PFSK-1 (cell line): ENCODE measurements at regions not wholly inside any gene's neighbourhood (a gene's known extent, or its start where the extent isn't known, plus 50 kb on each side); places are given as distances from the start of the nearest gene placed in this dataset.

Experiments used
- TAF1 ChIP-seq: IDR thresholded peaks from 2 replicates; pipeline ENCODE4 v1.6.1; 2012; ENCODE audit warnings: low read length, control low read depth, borderline replicate concordance; ENCODE audit not compliant: insufficient read depth
- TF ChIP-seq, protein P1 (sequence below), 2 experiments: IDR thresholded peaks; 2 replicates each; pipeline versions ENCODE4 v1.6.1 to v1.8.0; 2011 to 2012; ENCODE audit warnings: low read depth in 2 of 2, low read length in 2 of 2, control low read depth in 1 of 2, inconsistent platforms in 1 of 2, mild to moderate bottlenecking in 1 of 2, moderate library complexity in 1 of 2; ENCODE audit not compliant: insufficient read depth in 1 of 2

DNA sequence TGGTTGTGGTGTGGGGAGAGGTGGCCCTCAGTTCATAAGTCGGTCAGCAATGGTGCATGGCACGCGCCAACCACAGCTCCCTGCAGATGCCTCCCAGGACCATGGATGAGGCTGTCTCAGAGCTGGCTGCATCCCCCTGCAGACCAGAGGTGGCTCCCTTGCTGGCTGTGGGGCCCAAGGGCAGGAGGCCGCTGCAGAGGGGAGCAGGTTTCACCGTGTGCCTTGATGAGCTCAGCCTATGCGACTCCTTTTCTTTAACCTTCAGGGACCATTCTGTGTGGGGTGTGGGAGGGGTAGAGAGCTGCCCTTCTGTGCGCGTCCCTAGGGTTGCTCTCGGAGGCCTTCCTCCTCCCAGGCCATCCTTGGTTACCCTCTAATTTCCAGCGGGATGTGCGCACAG is 152.4 kb downstream of the ACTR3B start:
- no peak for TF ChIP-seq TAF1
- TF ChIP-seq, protein P1, sequence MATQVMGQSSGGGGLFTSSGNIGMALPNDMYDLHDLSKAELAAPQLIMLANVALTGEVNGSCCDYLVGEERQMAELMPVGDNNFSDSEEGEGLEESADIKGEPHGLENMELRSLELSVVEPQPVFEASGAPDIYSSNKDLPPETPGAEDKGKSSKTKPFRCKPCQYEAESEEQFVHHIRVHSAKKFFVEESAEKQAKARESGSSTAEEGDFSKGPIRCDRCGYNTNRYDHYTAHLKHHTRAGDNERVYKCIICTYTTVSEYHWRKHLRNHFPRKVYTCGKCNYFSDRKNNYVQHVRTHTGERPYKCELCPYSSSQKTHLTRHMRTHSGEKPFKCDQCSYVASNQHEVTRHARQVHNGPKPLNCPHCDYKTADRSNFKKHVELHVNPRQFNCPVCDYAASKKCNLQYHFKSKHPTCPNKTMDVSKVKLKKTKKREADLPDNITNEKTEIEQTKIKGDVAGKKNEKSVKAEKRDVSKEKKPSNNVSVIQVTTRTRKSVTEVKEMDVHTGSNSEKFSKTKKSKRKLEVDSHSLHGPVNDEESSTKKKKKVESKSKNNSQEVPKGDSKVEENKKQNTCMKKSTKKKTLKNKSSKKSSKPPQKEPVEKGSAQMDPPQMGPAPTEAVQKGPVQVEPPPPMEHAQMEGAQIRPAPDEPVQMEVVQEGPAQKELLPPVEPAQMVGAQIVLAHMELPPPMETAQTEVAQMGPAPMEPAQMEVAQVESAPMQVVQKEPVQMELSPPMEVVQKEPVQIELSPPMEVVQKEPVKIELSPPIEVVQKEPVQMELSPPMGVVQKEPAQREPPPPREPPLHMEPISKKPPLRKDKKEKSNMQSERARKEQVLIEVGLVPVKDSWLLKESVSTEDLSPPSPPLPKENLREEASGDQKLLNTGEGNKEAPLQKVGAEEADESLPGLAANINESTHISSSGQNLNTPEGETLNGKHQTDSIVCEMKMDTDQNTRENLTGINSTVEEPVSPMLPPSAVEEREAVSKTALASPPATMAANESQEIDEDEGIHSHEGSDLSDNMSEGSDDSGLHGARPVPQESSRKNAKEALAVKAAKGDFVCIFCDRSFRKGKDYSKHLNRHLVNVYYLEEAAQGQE (IDR thresholded peaks at IDR 0.05; ENCODE audit: insufficient read depth in 1 of 2, low read depth in 2 of 2, low read length in 2 of 2), result no peak
